GM12878 (cell line): ENCODE measurements at regions not wholly inside any gene's neighbourhood (a gene's known extent, or its start where the extent isn't known, plus 50 kb on each side); places are given as distances from the start of the nearest gene placed in this dataset.
A peak's percentile ranks its signal among the peaks of the same experiment; 100 is the strongest.

Experiments used
- ATAC-seq: fragments of 200-7000 bp; cut with Tn5 transposase; 3 replicates; pipeline ENCODE4 v1.9.1; 2020; ENCODE audit warnings: mild to moderate bottlenecking, moderate library complexity
- BruUV-seq: library from RNA; stranded (reverse); fragments of 400-500 nt; replicated peaks from 2 replicates; lab custom pipeline; 2021; lab: Mats Ljungman, UMichigan
- CTCF ChIA-PET: fragments of 300-600 bp; sonication (Branson Sonifier 250); formaldehyde crosslinking; extraction: SDS; loops from one replicate; lab custom pipeline; 2021; ENCODE audit warnings: inconsistent platforms; lab: Yijun Ruan, JAX
- POLR2A ChIA-PET: fragments of 350-600 bp; formaldehyde crosslinking; extraction: SDS; loops from one replicate; lab custom pipeline; 2021; ENCODE audit warnings: inconsistent platforms; lab: Charles Lee
- RAD21 ChIA-PET: fragments of 300-600 bp; sonication (Branson Sonifier 250); formaldehyde crosslinking; loops from one replicate; lab custom pipeline; 2023; ENCODE audit warnings: antibody characterized with exemption; ENCODE audit not compliant: unreplicated experiment; lab: Charles Lee
- SMC1A ChIA-PET: fragments of 300-600 bp; sonication (Branson Sonifier 250); formaldehyde crosslinking; loops from one replicate; lab custom pipeline; 2023; ENCODE audit not compliant: unreplicated experiment, uncharacterized antibody; lab: Charles Lee
- DNase-seq: peaks from one replicate; pipeline ENCODE4 v3.0.0-alpha.2; 2011; ENCODE audit warnings: low read depth, low spot score
- FAIRE-seq: peaks from 3 replicates; lab custom pipeline; 2011; peaks lifted over from hg19 to GRCh38; lab: Jason Lieb, UNC
- H2AFZ ChIP-seq: 2 replicates; pipeline ENCODE4 v1.6.0; 2011; ENCODE audit warnings: low read depth, low read length, control low read depth; ENCODE audit not compliant: control insufficient read depth
- H3K27ac ChIP-seq: 2 replicates; pipeline ENCODE4 v1.5.1; 2011; ENCODE audit warnings: control low read depth; ENCODE audit not compliant: control insufficient read depth, insufficient read depth
- H3K27me3 ChIP-seq, 2 experiments: replicated peaks in 1 of 2; 2 replicates each; pipeline versions ENCODE4 v1.6.0 to v1.6.1; 2011; ENCODE audit warnings: low read length in 1 of 2; ENCODE audit not compliant: control insufficient read depth in 2 of 2, insufficient read depth in 2 of 2
- H3K36me3 ChIP-seq, 2 experiments: 2 replicates each; pipeline ENCODE4 v1.5.1; 2011; ENCODE audit warnings: low read length in 1 of 2; ENCODE audit not compliant: control insufficient read depth in 2 of 2, insufficient read depth in 2 of 2
- H3K4me1 ChIP-seq: 2 replicates; pipeline ENCODE4 v1.6.1; 2011; ENCODE audit warnings: mild to moderate bottlenecking, low read length, moderate library complexity, mixed read lengths; ENCODE audit not compliant: control insufficient read depth, insufficient read depth
- H3K4me2 ChIP-seq: 2 replicates; pipeline ENCODE4 v1.6.0; 2011; ENCODE audit warnings: control low read depth; ENCODE audit not compliant: control insufficient read depth, insufficient read depth
- H3K4me3 ChIP-seq: fragments of 200-600 bp; sonication (generic); 2 replicates; pipeline ENCODE4 v1.5.1; 2016
- H3K79me2 ChIP-seq: 2 replicates; pipeline ENCODE4 v1.6.0; 2011; ENCODE audit warnings: low read length; ENCODE audit not compliant: control insufficient read depth, insufficient read depth
- H3K9ac ChIP-seq: 2 replicates; pipeline ENCODE4 v1.8.0; 2011; ENCODE audit warnings: low read length, control low read depth, mixed read lengths; ENCODE audit not compliant: control insufficient read depth, insufficient read depth
- H3K9me3 ChIP-seq: replicated peaks from 3 replicates; pipeline ENCODE4 v1.5.1; 2011; ENCODE audit warnings: mild to moderate bottlenecking, low read length; ENCODE audit not compliant: control insufficient read depth, insufficient read depth
- H4K20me1 ChIP-seq: 2 replicates; pipeline ENCODE4 v1.6.0; 2011; ENCODE audit not compliant: control insufficient read depth, insufficient read depth
- BCL11A ChIP-seq: IDR thresholded peaks from 2 replicates; pipeline ENCODE4 v1.6.1; 2011; ENCODE audit warnings: low read depth, low read length
- BMI1 ChIP-seq: fragments of 450-650 bp; IDR thresholded peaks from 2 replicates; pipeline ENCODE4 v1.6.1; 2016; ENCODE audit warnings: mild to moderate bottlenecking, moderate library complexity, borderline replicate concordance
- CBX5 ChIP-seq: sonication (generic); IDR thresholded peaks from 2 replicates; pipeline ENCODE4 v1.6.1; 2016; ENCODE audit warnings: low read depth, moderate library complexity, mild to moderate bottlenecking, inconsistent platforms
- CHD1 ChIP-seq: IDR thresholded peaks from 2 replicates; pipeline ENCODE4 v1.6.1; 2012; ENCODE audit warnings: low read depth, low read length, improper control_type of control experiment
- FOXM1 ChIP-seq: IDR thresholded peaks from 2 replicates; pipeline ENCODE4 v1.6.1; 2012; ENCODE audit warnings: low read depth, mild to moderate bottlenecking, inconsistent platforms, low read length, moderate library complexity
- KLF5 ChIP-seq: fragments of 450-650 bp; IDR thresholded peaks from 2 replicates; pipeline ENCODE4 v1.6.1; 2014; ENCODE audit warnings: mild to moderate bottlenecking; ENCODE audit not compliant: partially characterized antibody
- MEF2A ChIP-seq: IDR thresholded peaks from 2 replicates; pipeline ENCODE4 v1.6.1; 2011; ENCODE audit warnings: low read depth, mild to moderate bottlenecking, low read length, moderate library complexity; ENCODE audit not compliant: insufficient read depth
- PML ChIP-seq: IDR thresholded peaks from 2 replicates; pipeline ENCODE4 v1.6.1; 2012; ENCODE audit warnings: low read length, inconsistent platforms
- POLR2AphosphoS2 ChIP-seq: IDR thresholded peaks from 2 replicates; pipeline ENCODE4 v1.6.1; 2011; ENCODE audit warnings: low read depth, mild to moderate bottlenecking, low read length, improper control_type of control experiment, moderate library complexity
- RBBP5 ChIP-seq: fragments of 200-600 bp; sonication (generic); conservative IDR thresholded peaks from 2 replicates; pipeline ENCODE4 v1.6.1; 2016
- RCOR1 ChIP-seq: conservative IDR thresholded peaks from 2 replicates; pipeline ENCODE4 v1.6.1; 2012; ENCODE audit warnings: low read depth, low read length, improper control_type of control experiment
- ZNF207 ChIP-seq: fragments of 450-650 bp; IDR thresholded peaks from 2 replicates; pipeline ENCODE4 v1.6.1; 2014; ENCODE audit warnings: antibody characterized with exemption, mild to moderate bottlenecking, borderline replicate concordance
- ZNF622 ChIP-seq: fragments of 450-650 bp; IDR thresholded peaks from 2 replicates; pipeline ENCODE4 v1.6.1; 2017; ENCODE audit warnings: mild to moderate bottlenecking, inconsistent platforms
- WGBS: methylation state at CpG from one replicate; pipeline ENCODE4 v1.1.6; 2016; ENCODE audit warnings: low lambda C conversion rate; ENCODE audit not compliant: insufficient replicate concordance, insufficient coverage; ENCODE audit errors: missing lambda C conversion rate; 5-methylcytosine and 5-hydroxymethylcytosine counted together
- in situ Hi-C: fragments of 300-500 bp; cut with MboI; formaldehyde crosslinking; loops from 9 replicates; pipeline ENCODE4 v1.14.3; 2018; ENCODE audit warnings: mixed read lengths
- intact Hi-C: fragments of 100-400 bp; cut with micrococcal nuclease; formaldehyde crosslinking; loops from one replicate; pipeline ENCODE4 v1.14.2; 2022; ENCODE audit not compliant: unreplicated experiment
- TF ChIP-seq, protein P1 (sequence below): fragments of 450-650 bp; IDR thresholded peaks from 2 replicates; pipeline ENCODE4 v1.6.1; 2014; ENCODE audit warnings: mild to moderate bottlenecking
- TF ChIP-seq, protein P2 (sequence below): IDR thresholded peaks from 2 replicates; pipeline ENCODE4 v1.6.1; 2012; ENCODE audit warnings: low read depth, low read length, improper control_type of control experiment
- TF ChIP-seq, protein P3 (sequence below): IDR thresholded peaks from 2 replicates; pipeline ENCODE4 v1.6.1; 2011; ENCODE audit warnings: borderline replicate concordance, low read depth, mild to moderate bottlenecking, moderate library complexity, low read length; ENCODE audit not compliant: insufficient read depth, poor library complexity, severe bottlenecking
- TF ChIP-seq, protein P4 (sequence below): IDR thresholded peaks from 2 replicates; pipeline ENCODE4 v1.6.1; 2012; ENCODE audit warnings: improper control_type of control experiment, low read depth, low read length; ENCODE audit not compliant: insufficient replicate concordance

DNA sequence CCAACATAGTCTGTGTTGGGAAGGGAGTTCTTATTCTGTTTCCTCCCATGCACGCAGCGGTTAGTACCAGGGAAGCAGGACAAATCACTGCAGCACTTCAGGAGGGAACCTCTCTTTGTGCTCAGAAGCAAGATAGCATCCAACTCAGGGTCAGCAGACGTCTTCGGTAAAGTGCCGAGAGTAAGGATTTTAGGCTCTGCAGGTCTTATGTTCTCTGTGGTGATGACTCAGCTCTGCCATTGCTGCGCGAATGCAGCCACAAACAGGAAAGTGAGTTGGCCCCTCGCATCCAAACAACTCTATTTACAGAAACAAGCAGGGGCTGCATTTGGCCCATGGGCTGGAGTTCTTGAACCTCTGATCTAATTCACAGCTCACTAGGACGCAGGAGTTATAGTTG lies 122.1 kb upstream of the SPATA13 start:
- in situ Hi-C loops (no loop called here), intact Hi-C loops (no loop called here)
- ChIA-PET RAD21 (interaction anchor here (1.4 to 3.0 kb wide), 2 partner anchors 10 to 18 kb away, joined by 3 to 11 read pairs; no protein-coding TSS in a partner anchor), POLR2A (no interaction called here), SMC1A (interaction anchor here (1.5 to 2.0 kb wide), 3 partner anchors 17 to 190 kb away, joined by 3 to 9 read pairs (median 5); no protein-coding TSS in a partner anchor), CTCF (interaction anchor here (0.7 to 1.9 kb wide), 4 partner anchors 15 to 82 kb away, joined by 3 to 9 read pairs (median 4); no protein-coding TSS in a partner anchor)
- Histone ChIP-seq H4K20me1 (no peaks in the 10 kb centered on the region; the same call in 1 of the 2 replicates), H2AFZ (no peak overlapping the region), H3K9me3 (no peaks in the 10 kb centered on the region), H3K36me3 (no peaks in the 10 kb centered on the region), H3K4me2 (peak overlapping the region; percentile 25), H3K79me2 (no peaks in the 10 kb centered on the region), H3K27ac (no peak overlapping the region), H3K27me3 (peaks cover 0 to 3% of the 10 kb centered on the region in 2 experiments; a peak in 2 of 4 replicates), H3K9ac (no peak overlapping the region), H3K4me3 (no peak overlapping the region), H3K4me1 (peaks cover 22% of the 10 kb centered on the region)
- FAIRE-seq (no peak), ATAC-seq (peak; percentile 15), DNase-seq (no peak)
- WGBS, result 8% methylated on average over 9 of the region's 9 CpGs
- no TSS peak for BruUV-seq
- TF ChIP-seq CBX5 (no peak), FOXM1 (no peak), ZNF207 (no peak), PML (no peak), MEF2A (no peak), POLR2AphosphoS2 (no peak), BMI1 (no peak), ZNF622 (no peak), RBBP5 (no peak), CHD1 (no peak), RCOR1 (no peak), KLF5 (no peak), BCL11A (no peak)
- TF ChIP-seq, protein P1, sequence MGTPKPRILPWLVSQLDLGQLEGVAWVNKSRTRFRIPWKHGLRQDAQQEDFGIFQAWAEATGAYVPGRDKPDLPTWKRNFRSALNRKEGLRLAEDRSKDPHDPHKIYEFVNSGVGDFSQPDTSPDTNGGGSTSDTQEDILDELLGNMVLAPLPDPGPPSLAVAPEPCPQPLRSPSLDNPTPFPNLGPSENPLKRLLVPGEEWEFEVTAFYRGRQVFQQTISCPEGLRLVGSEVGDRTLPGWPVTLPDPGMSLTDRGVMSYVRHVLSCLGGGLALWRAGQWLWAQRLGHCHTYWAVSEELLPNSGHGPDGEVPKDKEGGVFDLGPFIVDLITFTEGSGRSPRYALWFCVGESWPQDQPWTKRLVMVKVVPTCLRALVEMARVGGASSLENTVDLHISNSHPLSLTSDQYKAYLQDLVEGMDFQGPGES, result no peak
- TF ChIP-seq, protein P2, sequence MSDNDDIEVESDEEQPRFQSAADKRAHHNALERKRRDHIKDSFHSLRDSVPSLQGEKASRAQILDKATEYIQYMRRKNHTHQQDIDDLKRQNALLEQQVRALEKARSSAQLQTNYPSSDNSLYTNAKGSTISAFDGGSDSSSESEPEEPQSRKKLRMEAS, result no peak
- TF ChIP-seq, protein P3, sequence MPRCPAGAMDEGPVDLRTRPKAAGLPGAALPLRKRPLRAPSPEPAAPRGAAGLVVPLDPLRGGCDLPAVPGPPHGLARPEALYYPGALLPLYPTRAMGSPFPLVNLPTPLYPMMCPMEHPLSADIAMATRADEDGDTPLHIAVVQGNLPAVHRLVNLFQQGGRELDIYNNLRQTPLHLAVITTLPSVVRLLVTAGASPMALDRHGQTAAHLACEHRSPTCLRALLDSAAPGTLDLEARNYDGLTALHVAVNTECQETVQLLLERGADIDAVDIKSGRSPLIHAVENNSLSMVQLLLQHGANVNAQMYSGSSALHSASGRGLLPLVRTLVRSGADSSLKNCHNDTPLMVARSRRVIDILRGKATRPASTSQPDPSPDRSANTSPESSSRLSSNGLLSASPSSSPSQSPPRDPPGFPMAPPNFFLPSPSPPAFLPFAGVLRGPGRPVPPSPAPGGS, result no peak
- TF ChIP-seq, protein P4, sequence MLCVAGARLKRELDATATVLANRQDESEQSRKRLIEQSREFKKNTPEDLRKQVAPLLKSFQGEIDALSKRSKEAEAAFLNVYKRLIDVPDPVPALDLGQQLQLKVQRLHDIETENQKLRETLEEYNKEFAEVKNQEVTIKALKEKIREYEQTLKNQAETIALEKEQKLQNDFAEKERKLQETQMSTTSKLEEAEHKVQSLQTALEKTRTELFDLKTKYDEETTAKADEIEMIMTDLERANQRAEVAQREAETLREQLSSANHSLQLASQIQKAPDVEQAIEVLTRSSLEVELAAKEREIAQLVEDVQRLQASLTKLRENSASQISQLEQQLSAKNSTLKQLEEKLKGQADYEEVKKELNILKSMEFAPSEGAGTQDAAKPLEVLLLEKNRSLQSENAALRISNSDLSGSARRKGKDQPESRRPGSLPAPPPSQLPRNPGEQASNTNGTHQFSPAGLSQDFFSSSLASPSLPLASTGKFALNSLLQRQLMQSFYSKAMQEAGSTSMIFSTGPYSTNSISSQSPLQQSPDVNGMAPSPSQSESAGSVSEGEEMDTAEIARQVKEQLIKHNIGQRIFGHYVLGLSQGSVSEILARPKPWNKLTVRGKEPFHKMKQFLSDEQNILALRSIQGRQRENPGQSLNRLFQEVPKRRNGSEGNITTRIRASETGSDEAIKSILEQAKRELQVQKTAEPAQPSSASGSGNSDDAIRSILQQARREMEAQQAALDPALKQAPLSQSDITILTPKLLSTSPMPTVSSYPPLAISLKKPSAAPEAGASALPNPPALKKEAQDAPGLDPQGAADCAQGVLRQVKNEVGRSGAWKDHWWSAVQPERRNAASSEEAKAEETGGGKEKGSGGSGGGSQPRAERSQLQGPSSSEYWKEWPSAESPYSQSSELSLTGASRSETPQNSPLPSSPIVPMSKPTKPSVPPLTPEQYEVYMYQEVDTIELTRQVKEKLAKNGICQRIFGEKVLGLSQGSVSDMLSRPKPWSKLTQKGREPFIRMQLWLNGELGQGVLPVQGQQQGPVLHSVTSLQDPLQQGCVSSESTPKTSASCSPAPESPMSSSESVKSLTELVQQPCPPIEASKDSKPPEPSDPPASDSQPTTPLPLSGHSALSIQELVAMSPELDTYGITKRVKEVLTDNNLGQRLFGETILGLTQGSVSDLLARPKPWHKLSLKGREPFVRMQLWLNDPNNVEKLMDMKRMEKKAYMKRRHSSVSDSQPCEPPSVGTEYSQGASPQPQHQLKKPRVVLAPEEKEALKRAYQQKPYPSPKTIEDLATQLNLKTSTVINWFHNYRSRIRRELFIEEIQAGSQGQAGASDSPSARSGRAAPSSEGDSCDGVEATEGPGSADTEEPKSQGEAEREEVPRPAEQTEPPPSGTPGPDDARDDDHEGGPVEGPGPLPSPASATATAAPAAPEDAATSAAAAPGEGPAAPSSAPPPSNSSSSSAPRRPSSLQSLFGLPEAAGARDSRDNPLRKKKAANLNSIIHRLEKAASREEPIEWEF, result no peak
